Globus pallidus (tissue), 1 donor: ENCODE measurements at regions not wholly inside any gene's neighbourhood (a gene's known extent, or its start where the extent isn't known, plus 50 kb on each side); places are given as distances from the start of the nearest gene placed in this dataset.
"Not testable (repeated sequence)": the region's sequence is repeated elsewhere in the genome, so short reads cannot be mapped to it uniquely, and the experiment has no call there.

Source experiments
- DNase-seq: peaks from one replicate; pipeline ENCODE4 v3.0.0-alpha.2; 2015; ENCODE audit warnings: low spot score

GRCh38 chr17:43345515-43345914 is 53.3 kb upstream of the ARL4D start:
- DNase-seq = not testable (repeated sequence)

- no peak for DNase-seq
Measured at GRCh38 chr17:43344685-43345084, 54.1 kb upstream of the ARL4D start.

DNA sequence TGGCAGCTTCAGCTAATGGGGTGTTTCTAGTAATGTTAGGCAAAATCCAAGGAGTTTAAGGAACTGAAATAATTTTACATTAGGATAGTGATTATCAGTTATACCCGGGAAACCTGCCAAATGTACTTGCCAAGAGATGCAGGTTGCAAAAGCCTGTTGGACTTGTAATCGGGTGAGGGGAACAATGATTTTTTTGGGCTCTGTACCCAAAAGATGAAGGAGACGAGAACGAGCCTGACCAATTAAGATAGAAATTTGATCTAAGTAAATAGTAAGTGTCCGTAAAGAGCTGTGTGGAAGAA is 56.3 kb upstream of the ARL4D start:
- no peak for DNase-seq

DNA sequence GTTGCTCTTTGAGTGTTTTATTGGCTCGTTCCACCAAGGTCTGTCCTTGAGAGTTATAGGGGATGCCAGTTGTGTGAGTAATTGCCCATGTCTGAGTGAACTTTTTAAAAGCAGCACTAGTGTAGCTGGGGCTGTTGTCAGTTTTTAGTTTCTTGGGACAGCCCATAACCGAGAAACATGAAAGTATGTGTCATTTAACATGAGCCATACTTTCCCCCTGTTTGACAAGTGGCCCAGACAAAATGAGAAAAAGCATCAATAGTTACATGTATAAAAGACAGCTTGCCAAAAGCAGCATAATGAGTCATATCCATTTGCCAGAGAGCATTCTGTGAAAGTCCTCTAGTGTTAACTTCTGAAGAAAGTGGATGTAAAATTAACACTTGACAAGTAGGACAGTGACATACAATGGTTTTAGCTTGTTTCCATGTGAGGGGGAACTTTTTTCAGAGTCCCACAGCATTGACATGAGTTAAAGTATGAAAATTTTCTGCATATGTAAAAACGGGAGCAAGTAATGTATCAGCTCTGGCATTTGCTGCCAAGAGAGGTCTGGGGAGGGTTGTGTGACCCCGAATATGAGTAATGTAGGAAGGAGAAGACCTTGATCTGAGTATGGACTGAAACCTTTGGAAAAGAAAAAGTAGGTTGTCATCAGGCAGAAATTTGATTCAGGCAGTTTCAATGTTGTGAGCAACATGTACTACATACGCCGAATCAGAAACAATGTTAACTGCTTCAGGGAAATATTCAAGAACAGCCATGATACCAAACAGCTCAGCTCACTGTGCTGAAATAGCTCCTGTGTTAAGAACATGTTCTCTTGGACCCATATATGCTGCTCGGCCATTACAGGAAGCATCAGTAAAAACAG is 56.8 kb upstream of the ARL4D start:
- no peak for DNase-seq

- DNase-seq = peak; percentile 82
Measured at GRCh38 chr17:43338886-43339516, 59.8 kb upstream of the ARL4D start.

DNA sequence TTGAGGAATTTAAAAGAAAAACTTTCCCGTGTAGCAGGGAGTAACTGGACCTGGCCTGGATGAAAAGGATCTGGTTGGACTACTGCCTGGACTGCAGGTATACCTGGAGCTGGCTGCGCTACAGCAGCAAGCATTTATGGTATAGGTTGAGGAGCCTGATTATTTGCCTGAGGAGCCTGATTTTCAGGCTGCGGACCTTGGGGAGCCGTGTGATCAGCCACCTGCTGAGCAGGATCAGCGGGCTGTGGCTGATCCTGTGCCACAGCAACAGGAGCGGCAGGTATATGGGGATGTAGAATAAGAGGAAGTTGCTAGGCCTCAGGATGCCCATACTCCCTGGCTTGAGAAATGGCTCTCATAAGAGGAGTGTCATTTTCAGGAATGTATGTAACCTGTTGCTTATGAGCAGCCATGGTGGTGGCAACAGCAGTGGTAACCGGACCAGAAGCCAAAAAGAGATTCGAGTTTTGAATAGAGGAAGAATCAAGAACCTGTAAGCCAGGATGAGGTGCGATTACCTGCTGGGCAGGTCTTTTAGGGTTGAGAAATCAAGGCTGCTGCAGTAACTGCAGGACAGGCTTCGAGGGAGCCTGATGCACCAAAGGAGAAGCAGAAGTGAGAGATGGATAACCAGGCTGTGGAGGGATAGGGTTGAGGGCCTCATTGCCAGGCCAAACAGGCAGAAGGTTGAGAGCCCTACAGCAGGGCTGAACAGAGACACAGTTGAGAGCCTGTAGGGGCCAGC is 60.9 kb upstream of the ARL4D start:
- no peak for DNase-seq

- DNase-seq = no peak
Measured at GRCh38 chr17:43334738-43335402, 63.9 kb upstream of the ARL4D start.

DNA sequence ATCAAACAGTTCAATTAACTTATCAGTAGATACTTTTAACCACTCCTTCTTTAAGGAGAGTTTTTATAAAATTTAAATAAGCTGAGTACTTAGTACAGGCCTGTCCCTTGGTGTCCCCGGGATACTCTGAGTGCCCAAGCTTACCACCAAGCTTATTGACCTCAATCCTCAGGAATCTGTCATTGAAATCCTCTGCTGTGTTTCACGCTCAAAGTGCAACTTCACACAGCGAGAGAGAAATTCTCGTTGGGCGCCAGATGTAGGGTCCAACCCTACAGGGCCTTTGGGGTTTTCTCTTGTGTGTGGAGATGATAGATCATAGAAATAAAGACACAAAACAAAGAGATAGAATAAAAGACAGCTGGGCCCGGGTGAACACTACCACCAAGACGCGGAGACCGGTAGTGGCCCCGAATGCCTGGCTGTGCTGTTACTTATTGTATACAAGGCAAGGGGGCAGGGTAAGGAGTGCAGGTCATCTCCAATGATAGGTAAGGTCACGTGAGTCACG is 65.3 kb upstream of the ARL4D start:
- no peak for DNase-seq

- DNase-seq = no peak
Measured at GRCh38 chr17:43332230-43332629, 66.6 kb upstream of the ARL4D start.

DNA sequence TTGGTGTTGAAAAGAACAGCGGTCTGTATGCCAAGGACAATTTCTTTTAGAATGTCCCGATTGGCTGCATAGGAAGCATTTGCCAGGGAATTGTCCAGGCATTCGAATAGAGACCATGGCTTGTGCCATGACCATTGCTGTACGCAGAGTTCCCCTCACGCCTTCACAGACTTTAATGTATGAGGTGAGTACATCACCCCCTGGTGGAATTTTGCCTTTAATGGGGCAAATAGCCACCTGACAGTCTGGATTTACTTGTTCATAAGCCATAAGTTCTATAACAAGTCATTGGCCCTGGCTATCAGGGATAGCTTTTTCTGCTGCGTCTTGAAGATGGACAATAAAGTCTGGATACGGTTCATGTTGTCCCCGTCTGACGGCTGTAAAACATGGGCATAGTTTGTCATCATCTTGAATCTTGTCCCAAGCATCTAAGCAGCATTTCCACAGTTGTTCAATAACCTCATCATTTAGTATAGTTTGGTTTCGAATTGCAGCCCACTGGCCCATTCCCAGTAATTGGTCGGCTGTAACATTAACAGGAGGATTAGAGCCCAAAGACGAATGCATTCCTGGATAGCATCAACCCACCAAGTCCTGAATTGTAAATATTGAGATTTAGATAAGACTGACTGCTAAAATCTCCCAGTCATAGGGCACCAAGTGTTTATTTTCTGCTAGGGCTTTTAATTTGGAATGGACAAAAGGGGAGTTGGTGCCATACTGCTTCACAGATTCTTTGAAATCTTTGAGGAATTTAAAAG is 67.7 kb upstream of the ARL4D start:
- no peak for DNase-seq

DNA sequence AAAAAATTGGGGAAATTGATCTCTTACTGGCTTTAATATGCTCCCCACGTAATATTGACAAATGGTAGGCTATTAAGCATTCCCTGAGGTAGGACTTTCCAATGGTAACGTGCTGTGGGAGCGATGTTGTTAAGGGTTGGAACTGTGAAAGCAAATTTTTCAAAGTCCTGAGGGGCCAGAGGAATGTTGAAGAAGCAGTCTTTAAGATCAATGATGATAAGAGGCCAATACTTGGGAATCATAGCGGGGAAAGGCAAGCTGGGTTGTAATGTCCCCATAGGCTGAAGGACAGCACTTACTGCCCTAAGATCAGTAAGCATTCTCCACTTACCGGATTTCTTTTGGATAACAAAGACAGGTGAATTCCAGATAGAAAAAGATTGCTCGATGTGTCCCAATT is 69.6 kb upstream of the ARL4D start:
- DNase-seq = no peak

- DNase-seq = no peak
Measured at GRCh38 chr17:43328650-43329049, 70.1 kb upstream of the ARL4D start.

GRCh38 chr17:43327834-43328420 is 70.9 kb upstream of the ARL4D start:
- DNase-seq = no peak

DNA sequence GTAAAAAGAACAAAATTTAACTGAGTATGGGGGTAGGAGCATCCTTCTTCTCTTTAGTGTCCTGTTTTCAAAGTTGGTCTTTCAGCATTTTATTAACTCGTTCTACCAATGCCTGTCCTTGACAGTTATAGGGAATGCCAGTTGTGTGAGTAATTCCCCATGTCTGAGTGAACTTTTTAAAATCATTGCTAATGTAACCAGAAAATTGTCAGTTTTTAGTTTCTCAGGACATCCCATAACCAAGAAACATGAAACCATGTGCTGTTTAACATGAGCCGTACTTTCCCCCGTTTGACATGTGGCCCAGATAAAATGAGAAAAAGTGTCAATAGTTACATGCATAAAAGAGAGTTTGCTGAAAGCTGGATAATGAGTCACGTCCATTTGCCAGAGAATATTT is 71.4 kb upstream of the ARL4D start:
- DNase-seq = no peak

DNA sequence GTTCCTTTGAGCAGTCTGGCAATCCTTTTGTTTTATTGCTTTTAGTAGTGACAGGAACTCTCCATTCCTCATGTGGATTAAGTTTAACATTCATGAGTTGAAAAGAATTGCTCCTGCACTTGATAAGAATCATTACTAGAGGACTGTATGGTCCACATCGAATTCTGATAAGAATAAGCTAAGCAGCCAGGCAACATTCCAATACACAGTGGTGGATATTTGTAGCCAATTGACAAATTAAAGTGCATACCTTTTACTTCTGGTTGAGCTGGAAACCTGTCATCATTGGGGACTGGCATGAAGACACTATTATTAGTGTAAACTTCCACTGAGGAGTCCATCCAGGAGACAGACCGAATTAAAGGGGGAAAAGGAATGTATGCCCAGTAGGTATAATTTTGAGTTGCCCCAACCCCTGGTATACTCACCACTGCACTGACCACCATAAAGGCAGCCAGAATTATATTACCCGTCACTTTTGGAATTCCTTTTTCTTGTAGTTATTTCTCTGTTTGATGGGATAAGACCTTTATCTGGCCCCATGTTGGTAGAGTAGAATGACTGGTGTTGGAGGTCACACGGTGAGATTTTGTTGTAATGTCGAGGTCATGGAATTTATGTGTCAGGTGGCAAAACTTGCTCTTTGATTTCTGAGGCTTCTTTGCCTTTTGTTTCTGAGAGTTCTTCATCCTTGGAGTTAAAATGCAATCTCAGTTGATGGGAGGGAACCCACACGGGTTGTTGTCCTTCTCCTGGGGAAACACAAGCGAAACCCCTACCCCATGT is 72.1 kb upstream of the ARL4D start:
- no peak for DNase-seq

- DNase-seq = no peak
Measured at GRCh38 chr17:43324205-43324893, 74.4 kb upstream of the ARL4D start.

DNA sequence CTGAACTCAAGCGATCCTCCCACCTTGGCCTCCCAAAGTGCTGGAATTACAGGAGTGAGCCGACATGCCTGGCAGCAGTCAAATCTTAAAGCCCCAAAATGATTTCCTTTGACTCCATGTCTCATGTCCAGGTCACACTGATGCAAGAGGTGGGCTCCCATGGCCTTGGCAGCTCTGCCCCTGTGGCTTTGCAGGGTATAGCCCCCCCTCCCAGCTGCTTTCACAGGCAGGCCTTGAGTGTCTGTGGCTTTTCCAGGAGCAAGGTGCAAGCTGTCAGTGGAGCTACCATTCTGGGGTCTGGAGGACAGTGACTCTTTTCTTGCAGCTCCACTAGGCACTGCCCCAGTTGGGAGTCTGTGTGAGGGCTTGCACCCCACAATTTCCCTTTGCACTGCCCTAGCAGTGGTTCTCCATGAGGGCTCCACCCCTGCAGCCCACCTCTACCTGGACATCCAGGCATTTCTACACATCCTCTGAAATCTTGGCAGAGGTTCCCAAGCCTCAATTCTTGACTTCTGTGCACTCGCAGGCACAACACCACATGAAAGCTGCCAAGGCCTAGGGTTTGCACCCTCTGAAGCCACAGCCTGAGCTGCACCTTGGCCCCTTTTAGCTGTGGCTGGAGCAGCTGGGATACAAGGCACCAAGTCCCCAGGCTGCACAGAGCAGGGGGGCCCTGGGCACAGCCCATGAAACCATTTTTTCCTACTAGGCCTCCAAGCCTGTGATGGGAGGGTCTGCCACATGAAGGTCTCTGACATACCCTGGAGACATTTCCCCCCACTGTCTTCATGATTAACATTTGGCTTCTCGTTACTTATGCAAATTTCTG is 79.3 kb upstream of the ARL4D start:
- DNase-seq = no peak

DNA sequence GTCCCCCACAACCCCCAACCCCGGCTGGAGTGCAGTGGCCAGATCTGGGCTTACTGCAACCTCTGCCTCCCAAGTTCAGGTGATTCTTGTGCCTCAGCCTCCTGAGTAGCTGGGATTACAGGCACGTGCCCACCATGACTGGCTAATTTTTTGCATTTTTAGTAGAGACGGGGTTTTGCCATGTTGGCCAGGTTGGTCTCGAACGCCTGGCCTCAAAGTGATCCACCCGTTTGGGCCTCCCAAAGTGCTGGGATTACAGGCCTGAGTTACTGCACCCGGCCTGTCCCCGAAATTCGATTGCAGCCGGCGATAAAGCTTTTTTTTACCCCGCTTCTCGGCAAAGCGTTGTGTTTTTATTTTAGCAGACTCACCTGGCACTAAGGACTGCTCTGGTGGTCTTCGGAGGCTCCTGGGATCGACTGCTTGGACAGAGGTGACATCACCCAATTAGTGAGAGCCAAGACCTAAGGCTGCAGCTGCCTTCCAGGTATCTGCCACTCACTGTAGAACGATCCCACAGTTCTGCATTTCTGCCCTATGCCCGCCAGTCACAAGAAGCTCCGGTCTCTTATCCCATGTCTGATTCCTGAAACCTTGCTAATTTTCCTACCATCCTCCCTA is 82.2 kb upstream of the ARL4D start:
- DNase-seq = no peak
